ENCODE measurements at regions not wholly inside any gene's neighbourhood (a gene's known extent, or its start where the extent isn't known, plus 50 kb on each side); places are given as distances from the start of the nearest gene placed in this dataset.

DNA sequence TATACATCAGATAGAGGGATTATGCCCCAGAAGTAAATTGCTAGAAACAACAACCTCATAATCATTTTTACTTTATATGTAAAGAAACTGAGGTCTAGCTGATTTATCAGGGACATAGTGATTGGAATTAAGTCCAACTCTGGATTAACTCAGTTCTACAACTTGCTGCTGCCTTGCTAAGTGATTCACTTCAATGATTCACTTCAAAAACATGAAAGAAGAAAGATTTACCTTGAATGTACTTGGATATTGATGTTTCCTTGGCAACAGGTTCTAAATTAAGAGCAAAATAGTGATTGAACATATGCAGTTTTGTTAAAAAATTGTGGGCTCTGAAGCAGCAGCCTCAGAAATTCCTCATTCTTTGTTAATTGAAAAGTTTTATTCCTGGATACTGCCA, 99.8 kb upstream of the H2AZ1 start:
- no peaks in the 10 kb centered on the region for H3K9me3 ChIP-seq
- intact Hi-C loops (cut with DNase I; ENCODE audit: low total_unique reads) (no loop called here), in situ Hi-C loops (cut with MboI; ENCODE audit: low sequenced_read_pairs in 4 of 4) (no loop called here)
- DNase-seq (no peak), ATAC-seq (no peak)
- H3K36me3 ChIP-seq, result no peaks in the 10 kb centered on the region
- TF ChIP-seq, protein P1, sequence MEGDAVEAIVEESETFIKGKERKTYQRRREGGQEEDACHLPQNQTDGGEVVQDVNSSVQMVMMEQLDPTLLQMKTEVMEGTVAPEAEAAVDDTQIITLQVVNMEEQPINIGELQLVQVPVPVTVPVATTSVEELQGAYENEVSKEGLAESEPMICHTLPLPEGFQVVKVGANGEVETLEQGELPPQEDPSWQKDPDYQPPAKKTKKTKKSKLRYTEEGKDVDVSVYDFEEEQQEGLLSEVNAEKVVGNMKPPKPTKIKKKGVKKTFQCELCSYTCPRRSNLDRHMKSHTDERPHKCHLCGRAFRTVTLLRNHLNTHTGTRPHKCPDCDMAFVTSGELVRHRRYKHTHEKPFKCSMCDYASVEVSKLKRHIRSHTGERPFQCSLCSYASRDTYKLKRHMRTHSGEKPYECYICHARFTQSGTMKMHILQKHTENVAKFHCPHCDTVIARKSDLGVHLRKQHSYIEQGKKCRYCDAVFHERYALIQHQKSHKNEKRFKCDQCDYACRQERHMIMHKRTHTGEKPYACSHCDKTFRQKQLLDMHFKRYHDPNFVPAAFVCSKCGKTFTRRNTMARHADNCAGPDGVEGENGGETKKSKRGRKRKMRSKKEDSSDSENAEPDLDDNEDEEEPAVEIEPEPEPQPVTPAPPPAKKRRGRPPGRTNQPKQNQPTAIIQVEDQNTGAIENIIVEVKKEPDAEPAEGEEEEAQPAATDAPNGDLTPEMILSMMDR (IDR thresholded peaks at IDR 0.05 in 4 of 5, conservative IDR thresholded peaks at IDR 0.05 in 1 of 5), result no peak
- TF ChIP-seq POLR2A (IDR thresholded peaks at IDR 0.05), result no peak
- no peak overlapping the region for H3K4me3 ChIP-seq
- no peaks in the 10 kb centered on the region for H3K27me3 ChIP-seq
- H3K4me1 ChIP-seq, result no peaks in the 10 kb centered on the region
- H3K27ac ChIP-seq, result no peak overlapping the region

DNA sequence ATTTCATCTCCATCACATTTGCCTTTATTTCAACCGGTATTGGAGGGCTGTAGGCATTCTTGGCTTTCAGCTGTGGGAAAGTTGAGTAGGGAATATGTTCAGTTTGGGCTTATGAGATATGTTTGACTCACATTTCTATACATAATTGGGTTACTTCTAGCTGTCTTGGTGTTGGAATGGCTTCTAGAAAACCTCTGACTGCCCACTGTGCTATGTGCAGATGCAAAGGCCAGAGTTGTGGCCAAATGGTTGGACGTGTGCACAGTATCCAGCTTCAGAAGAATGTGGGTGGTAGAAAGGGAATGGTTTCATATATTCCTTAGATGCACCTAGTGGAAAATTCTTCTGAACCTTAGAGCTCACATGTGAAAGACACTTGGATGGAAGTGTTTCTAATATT, 92.6 kb upstream of the H2AZ1 start:
- H3K4me3 ChIP-seq, result no peak overlapping the region
- no peak for ATAC-seq
- DNase-seq, result no peak
- H3K9me3 ChIP-seq, result no peaks in the 10 kb centered on the region
- no peak overlapping the region for H3K27ac ChIP-seq
- intact Hi-C loops (cut with DNase I; ENCODE audit: low total_unique reads) (no loop called here), in situ Hi-C loops (cut with MboI; ENCODE audit: low sequenced_read_pairs in 4 of 4) (no loop called here)
- TF ChIP-seq, protein P1 (IDR thresholded peaks at IDR 0.05 in 4 of 5, conservative IDR thresholded peaks at IDR 0.05 in 1 of 5), result no peak
- TF ChIP-seq POLR2A (IDR thresholded peaks at IDR 0.05), result no peak
- H3K4me1 ChIP-seq, result no peaks in the 10 kb centered on the region
- no peaks in the 10 kb centered on the region for H3K36me3 ChIP-seq
- no peaks in the 10 kb centered on the region for H3K27me3 ChIP-seq

DNA sequence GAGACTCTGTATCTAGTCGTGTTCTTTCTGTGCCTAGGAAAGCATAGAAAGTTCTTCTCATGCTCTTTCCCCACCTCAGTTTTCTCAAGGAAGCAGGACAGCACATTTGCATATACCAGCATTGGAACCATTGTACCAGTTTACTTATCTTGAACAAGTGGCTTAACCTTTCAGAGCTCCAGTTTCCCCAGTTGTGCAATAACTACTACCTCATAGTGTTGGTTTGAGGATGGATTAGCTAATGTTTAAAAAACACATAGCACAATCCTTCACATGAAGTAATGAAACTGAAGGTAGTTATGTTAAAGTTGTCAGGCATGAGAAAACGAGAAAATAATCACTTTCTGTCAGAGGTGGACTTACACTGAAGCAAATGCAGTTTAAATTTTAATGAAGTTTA, 92.2 kb upstream of the H2AZ1 start:
- no peaks in the 10 kb centered on the region for H3K27me3 ChIP-seq
- no peak overlapping the region for H3K4me3 ChIP-seq
- TF ChIP-seq, protein P1 (IDR thresholded peaks at IDR 0.05 in 4 of 5, conservative IDR thresholded peaks at IDR 0.05 in 1 of 5), result no peak
- no peak for TF ChIP-seq POLR2A (IDR thresholded peaks at IDR 0.05)
- intact Hi-C loops (cut with DNase I; ENCODE audit: low total_unique reads) (no loop called here), in situ Hi-C loops (cut with MboI; ENCODE audit: low sequenced_read_pairs in 4 of 4) (no loop called here)
- DNase-seq (no peak), ATAC-seq (no peak)
- H3K27ac ChIP-seq, result no peak overlapping the region
- H3K36me3 ChIP-seq, result no peaks in the 10 kb centered on the region
- H3K9me3 ChIP-seq, result no peaks in the 10 kb centered on the region
- no peaks in the 10 kb centered on the region for H3K4me1 ChIP-seq

DNA sequence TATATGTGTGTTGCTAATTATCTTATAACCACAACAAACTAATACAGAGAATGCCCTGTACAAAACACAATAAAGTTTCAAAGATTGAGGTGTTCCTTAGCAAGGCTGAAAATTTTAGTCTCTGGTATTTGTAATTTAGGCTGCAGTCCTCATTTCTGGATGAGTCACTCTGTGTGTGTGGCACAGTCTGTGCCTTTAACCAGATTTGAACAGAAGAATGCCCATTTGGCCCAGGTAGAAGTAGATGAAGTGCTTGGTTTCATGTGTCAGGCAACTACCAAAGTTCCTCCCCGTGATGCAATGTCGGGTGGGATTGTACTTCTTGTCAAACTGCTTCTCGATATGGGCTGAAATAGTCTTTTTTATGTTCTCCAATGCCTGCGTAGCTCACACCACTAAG, 91.6 kb upstream of the H2AZ1 start:
- H3K4me3 ChIP-seq, result no peak overlapping the region
- H3K36me3 ChIP-seq, result no peaks in the 10 kb centered on the region
- intact Hi-C loops (cut with DNase I; ENCODE audit: low total_unique reads) (no loop called here), in situ Hi-C loops (cut with MboI; ENCODE audit: low sequenced_read_pairs in 4 of 4) (no loop called here)
- no peak overlapping the region for H3K27ac ChIP-seq
- ATAC-seq, result no peak
- TF ChIP-seq, protein P1 (IDR thresholded peaks at IDR 0.05 in 4 of 5, conservative IDR thresholded peaks at IDR 0.05 in 1 of 5), result no peak
- no peak for TF ChIP-seq POLR2A (IDR thresholded peaks at IDR 0.05)
- H3K27me3 ChIP-seq, result no peaks in the 10 kb centered on the region
- H3K4me1 ChIP-seq, result no peaks in the 10 kb centered on the region
- no peaks in the 10 kb centered on the region for H3K9me3 ChIP-seq
- no peak for DNase-seq

DNA sequence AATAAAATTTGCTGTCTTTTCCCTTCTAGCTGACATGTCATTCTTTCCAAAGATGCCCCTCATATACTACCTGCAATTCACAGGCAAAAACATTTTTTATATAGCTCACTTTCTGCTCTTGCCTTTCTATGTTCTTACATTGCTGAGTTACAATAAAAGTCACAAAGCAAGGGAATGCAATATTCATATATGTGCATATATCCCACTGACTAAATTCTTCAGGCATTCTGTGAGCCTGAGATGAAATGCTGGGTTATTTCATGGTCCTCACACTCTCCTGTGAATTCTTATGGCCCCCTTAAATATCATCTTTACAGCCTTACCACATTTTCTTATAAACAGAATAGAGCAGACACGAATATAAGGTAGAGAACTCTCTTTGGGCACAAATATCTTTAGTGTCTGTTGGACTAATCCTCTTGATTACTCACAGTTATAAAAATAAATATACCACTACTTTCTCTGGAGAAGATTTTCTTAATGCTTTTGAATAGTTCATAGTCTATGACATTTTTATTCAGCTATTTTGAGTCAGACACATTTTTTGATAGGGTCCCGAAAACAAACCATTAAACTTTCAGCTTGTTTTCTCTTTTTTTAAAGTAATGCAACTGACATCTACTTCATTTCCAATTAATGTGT, 84.1 kb upstream of the H2AZ1 start:
- intact Hi-C loops (cut with DNase I; ENCODE audit: low total_unique reads) (no loop called here), in situ Hi-C loops (cut with MboI; ENCODE audit: low sequenced_read_pairs in 4 of 4) (no loop called here)
- no peak for TF ChIP-seq POLR2A (IDR thresholded peaks at IDR 0.05)
- TF ChIP-seq, protein P1 (IDR thresholded peaks at IDR 0.05 in 4 of 5, conservative IDR thresholded peaks at IDR 0.05 in 1 of 5), result no peak
- Histone ChIP-seq H3K4me3 (no peak overlapping the region), H3K4me1 (no peaks in the 10 kb centered on the region), H3K27me3 (no peaks in the 10 kb centered on the region), H3K36me3 (no peaks in the 10 kb centered on the region), H3K9me3 (no peaks in the 10 kb centered on the region), H3K27ac (no peak overlapping the region)
- ATAC-seq (no peak), DNase-seq (no peak)

Measured in gastrocnemius medialis (tissue), 4 donors.